Pons (tissue), 1 donor: ENCODE measurements at regions not wholly inside any gene's neighbourhood (a gene's known extent, or its start where the extent isn't known, plus 50 kb on each side); places are given as distances from the start of the nearest gene placed in this dataset.
"Not testable (repeated sequence)": the region's sequence is repeated elsewhere in the genome, so short reads cannot be mapped to it uniquely, and the experiment has no call there.

Source experiments
- DNase-seq: peaks from one replicate; pipeline ENCODE4 v3.0.0-alpha.2; 2016; ENCODE audit warnings: low spot score

DNA sequence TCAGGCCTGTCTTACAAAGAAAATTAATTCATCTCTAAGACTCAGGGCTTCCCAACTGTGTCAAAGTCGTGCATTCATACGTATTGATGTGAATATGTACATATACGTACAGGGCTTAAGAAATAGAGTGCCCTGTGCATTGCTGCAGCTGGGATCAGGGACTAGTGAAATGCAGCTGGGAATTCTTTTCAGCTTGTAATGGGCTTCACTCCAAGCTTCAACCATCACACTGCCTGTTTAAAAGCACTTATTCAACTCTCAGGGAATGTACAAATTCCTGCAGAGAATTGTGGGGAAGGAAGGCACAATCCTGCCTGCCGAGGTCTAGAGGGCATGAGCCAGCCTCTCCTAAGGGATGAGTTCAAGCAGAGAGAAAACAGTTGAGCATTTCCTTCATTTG, 59.6 kb upstream of the MAN2A1 start:
- DNase-seq: peak; percentile 63

GRCh38 chr5:109628591-109628990, 61.1 kb upstream of the MAN2A1 start:
- DNase-seq: no peak

- not testable (repeated sequence) for DNase-seq
Measured at GRCh38 chr5:109621266-109621665, 68.5 kb upstream of the MAN2A1 start.

DNA sequence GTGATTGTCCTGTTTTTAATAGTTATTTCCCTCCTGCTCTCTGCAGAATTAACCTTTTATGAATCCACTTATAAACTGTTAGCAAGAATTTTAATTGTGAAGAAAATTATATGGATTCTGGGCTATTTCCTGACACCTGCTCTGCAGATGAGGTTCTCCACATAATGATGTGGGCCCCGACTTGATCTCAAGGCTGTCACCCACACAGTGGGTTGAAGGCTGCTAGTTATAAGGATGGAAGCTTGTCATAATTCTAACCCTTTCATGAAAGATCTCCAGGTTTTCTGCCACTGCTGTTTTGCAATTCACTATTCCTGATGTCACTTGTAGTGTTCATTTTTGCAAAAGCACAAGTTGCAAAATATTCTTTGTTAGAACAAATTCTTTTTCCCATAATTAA, 69.1 kb upstream of the MAN2A1 start:
- DNase-seq: no peak

DNA sequence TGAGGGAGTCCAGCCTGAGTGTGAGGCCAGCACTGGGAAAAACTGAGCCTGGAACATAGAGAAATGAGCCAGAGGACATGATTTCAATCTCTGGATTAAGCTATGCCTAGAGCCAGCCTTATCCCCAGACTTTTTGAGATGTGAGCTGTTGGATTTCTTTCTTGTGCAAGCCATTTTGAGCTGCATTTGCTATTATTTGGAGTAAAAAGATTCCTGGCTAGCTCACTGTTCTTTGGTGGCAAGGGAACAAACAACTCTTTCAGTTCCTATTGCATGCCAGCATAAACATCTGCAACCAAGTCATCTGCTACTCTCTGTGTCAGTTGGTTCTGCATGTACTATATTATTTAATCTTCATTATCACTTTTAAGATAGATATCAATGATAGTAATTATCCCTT, 70.1 kb upstream of the MAN2A1 start:
- peak; percentile 97 for DNase-seq

- DNase-seq: no peak
Measured at GRCh38 chr5:109619021-109619460, 70.7 kb upstream of the MAN2A1 start.

DNA sequence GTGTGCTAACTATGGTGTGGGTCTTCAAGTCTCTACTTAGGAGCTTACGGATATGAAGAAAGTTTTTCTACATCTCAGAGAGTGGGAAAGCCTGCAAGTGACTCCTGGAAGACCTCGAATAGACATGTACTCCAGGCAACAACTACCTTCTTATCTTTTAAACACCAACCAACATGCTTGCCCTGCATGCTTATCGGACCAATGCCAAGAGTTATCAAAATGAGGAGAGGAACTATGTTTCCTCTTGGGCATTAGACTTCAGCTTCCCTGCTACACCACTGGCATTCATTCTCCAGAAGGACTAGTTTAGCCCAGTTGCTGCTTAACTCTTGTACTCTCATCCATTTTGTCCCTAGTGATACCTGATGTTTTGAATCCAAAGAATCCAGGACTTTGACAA, 74.7 kb upstream of the MAN2A1 start:
- no peak for DNase-seq

DNA sequence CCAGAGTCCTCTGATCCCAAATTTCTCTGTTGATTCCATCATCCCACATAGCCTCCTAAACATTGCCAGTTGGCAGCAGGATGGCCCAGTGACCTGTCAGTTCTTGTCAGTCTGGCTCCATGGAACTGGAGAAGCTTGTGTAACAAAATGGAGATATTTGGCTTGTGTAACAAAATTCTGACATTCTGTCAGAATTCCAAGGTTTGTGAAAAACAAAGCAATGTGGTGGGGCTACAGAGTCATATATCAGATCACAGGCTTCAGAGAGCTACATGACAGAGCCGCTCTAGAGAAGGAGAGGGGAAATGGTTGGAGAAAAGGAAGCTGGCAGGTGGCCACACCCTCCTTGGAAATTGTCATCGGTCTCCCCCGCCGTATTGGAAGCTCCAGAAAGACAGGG, 75.4 kb upstream of the MAN2A1 start:
- DNase-seq: no peak

DNA sequence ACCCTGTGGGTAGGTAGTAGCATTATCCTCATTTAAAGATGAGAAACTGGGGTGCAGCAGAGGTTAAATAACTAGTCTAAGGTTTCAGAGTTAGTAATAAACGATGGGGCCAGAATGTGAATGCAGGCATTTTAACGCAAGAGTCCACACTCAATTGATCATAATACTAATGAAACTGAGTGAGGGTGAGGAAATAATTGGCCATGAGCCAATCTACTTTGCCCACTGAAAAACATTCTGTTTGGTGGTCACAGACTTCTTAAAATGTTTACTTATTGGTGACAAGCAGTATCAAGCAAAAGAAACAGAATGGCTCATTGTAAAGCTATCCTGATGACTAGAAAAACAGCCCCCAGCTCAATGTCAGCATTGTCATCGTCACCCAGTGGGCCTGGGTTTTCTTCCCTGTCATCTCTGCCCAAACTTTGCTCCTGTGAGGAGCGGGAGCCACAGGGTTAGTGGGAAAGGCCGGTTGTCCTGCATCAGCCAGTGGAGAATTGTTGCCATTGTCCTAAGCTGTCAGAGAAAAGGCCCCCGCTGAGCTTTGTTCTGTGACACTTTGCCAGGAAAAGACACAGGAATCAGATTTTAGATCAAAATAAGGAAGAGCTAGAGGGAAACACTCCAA, 77.3 kb upstream of the MAN2A1 start:
- peak; percentile 98 for DNase-seq

DNA sequence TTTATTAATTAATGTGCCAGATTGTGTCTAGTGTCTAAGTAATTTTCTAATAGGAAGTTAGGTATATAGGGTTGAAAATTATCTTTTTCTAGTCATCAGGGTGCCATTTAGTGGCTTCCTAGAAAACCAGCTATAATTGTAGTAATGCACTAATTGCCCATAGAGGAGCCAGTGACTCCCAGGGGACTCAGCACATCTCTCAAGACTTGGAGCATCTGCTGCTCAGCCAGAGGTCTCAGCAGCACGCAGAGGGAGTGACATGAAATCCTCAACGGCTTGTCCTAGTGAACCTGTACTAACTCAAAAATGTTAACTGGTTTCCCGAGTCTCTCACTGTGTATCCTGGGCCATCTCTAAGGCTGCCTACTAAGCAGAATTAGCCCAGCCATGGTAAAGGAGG, 78.2 kb upstream of the MAN2A1 start:
- DNase-seq: peak; percentile 68

GRCh38 chr5:109611061-109611460, 78.7 kb upstream of the MAN2A1 start:
- DNase-seq: no peak

DNA sequence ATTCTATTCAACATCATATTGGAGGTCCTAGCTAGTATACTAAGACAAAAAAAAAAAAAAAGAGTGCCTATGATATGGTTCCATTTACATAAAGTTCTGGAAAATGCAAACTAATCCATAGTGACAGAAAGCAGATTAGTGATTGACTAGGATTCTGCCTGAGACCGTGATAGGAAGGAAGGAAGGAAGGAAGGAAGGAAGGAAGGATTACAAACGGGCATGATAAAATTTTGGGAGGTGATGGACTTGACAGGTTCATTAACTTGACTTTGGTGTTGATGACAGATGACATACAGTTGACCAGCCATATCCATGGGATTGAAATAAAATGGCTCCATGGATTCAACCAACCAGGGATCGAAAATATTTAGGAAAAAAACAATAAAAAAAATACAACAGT, 79.1 kb upstream of the MAN2A1 start:
- no peak for DNase-seq

DNA sequence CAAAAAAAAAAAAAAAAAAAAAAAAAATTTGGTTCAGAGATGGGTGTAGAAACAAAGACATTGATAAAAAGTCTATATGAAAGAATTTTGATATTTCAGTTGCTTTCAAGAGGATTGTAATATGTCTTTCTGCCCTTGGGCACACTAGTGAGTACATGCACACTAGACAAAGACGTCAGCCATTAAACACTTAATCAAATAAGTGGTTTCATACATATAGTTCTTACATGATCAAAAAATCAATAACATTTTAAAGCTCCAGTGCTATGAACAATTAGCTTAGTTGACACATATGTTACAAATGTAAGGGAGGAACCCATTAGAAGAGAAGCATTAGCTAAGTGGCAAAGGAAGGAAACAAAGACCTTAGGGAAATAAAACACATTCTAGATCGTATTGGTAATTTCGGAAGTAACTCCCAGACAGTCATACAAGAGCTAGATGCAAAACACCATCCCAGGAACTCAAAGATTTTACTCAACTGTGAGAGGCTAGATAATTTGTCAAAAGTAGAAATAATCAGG, 84.5 kb upstream of the MAN2A1 start:
- DNase-seq: no peak

DNA sequence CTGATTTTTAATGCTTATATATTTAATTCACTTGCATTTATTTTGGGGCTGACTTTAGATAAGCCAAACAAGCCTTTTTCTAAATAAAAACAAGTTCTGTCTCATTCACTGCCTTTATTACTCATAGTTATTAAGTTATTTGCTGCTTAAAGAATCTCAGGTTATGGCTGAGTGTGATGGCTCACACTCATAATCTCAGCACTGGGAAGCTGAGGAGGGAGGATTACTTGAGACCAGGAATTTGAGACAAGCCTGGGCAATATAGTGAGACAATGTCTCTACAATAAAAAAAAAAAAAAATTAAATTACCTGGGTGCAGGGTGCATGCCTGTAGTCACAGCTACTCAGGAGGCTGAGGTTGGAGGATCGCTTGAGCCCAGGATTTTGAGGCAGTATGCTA, 85.0 kb upstream of the MAN2A1 start:
- no peak for DNase-seq

- no peak for DNase-seq
Measured at GRCh38 chr5:109601736-109602135, 88.0 kb upstream of the MAN2A1 start.

GRCh38 chr5:109597893-109598292, 91.8 kb upstream of the MAN2A1 start:
- no peak for DNase-seq

DNA sequence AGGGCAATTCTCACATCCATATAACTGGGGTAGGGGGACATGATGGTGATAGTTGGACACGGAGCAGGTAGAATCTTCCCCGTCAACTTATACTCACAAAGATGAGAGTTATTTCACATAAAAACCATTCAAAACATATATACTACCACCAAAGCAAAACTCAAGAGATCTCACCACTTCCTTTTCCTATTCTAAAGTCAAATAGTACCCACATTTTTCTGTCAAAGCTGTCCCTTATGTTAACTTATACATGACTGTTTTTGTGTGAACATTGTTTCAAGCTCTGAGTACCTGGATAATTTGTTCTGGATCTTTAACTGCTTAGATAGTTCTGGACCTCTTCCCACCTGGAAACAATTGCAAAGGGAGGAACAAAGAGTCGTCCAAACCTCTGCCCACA, 95.5 kb upstream of the MAN2A1 start:
- no peak for DNase-seq

DNA sequence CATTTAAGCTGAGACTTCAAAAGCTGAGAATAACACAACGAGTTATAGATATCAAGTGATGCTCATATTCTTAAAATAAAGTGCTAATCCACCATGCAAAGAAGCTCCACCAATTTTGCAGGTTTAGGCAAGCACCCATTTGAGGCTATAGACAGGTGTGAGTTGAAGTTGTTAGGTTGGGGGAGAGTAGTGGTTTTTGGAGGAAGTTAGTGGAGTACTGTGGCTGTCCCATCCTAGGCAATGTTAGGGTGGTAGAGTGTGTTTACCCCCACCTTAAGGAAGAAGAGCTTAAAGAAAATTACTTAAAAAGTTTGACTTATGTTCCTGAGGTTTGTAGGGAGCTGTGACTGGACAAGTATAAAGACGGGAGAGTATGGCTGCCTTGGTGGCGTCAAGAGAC, 98.9 kb upstream of the MAN2A1 start:
- no peak for DNase-seq

GRCh38 chr5:109589986-109590385, 99.7 kb upstream of the MAN2A1 start:
- no peak for DNase-seq

DNA sequence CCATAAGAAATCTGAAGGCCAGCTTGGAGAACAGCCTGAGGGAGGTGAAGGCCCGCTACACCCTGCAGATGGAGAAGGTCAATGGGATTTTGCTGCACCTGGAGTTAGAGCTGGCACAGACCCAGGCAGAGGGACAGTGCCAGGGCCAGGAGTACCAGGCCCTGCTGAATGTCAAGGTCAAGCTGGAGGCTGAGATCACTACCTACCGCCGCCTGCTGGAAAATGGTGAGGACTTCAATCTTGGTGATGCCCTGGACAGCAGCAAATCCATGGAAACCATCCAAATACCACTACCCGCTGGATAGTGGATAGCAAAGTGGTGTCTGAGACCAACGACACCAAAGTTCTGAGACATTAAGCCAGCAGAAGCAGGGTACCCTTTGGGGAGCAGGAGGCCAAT, 100.5 kb upstream of the MAN2A1 start:
- no peak for DNase-seq

- DNase-seq: no peak
Measured at GRCh38 chr5:109588281-109589035, 101.3 kb upstream of the MAN2A1 start.

DNA sequence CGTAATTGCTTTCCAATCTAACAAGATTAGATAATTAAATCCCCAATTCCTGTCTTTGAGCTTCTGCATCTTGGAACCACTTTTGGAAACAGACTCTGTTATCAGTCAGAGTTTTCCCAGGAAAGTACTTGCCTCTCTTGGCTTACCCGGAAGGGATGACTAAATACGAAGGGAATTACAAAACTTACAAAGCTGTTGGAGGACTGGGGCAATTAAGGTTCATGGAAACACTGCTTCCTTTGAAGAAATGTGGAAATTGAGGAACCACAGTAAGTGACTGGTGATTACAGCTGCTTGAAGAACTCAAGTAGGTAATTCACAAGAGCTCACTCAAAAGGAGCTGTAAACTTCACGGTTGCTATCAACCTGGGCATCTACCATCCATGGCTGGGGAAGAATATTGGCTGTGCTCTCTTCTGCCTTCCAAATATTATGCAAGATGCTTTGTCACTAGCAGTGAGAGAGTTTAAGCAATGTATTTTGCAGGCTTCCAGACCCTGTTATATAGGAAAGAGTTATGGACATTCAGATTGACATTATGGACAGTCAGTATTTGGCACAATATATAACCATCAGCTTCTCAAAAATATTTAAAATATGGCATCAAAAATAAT, 104.6 kb upstream of the MAN2A1 start:
- DNase-seq: no peak

DNA sequence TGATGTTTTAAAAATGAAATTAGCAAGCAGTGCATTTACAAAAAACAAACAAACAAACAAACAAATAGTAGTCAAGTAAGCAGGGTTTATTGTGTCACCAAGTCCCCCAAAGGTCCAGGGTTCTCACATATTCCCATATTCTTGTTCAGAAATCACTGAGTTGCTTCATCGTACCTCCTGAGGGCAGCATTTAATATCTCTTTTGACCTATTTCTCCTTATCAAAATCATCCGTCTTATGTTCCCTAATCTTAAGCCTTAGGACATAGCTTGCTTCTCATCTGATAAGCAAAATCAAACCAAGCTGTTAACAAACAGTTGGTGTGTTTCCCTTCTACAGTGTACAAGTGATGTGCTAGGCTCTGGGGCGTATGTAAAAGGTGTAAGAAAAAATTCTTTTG, 109.5 kb upstream of the MAN2A1 start:
- DNase-seq: peak; percentile 55
